GM18870 (cell line): ENCODE measurements at regions not wholly inside any gene's neighbourhood (a gene's known extent, or its start where the extent isn't known, plus 50 kb on each side); places are given as distances from the start of the nearest gene placed in this dataset.

Source experiments
- ATAC-seq: cut with Tn5 transposase; IDR thresholded peaks from one replicate; pipeline ENCODE4 v1.9.1; 2021; ENCODE audit warnings: moderate library complexity; ENCODE audit not compliant: unreplicated experiment

DNA sequence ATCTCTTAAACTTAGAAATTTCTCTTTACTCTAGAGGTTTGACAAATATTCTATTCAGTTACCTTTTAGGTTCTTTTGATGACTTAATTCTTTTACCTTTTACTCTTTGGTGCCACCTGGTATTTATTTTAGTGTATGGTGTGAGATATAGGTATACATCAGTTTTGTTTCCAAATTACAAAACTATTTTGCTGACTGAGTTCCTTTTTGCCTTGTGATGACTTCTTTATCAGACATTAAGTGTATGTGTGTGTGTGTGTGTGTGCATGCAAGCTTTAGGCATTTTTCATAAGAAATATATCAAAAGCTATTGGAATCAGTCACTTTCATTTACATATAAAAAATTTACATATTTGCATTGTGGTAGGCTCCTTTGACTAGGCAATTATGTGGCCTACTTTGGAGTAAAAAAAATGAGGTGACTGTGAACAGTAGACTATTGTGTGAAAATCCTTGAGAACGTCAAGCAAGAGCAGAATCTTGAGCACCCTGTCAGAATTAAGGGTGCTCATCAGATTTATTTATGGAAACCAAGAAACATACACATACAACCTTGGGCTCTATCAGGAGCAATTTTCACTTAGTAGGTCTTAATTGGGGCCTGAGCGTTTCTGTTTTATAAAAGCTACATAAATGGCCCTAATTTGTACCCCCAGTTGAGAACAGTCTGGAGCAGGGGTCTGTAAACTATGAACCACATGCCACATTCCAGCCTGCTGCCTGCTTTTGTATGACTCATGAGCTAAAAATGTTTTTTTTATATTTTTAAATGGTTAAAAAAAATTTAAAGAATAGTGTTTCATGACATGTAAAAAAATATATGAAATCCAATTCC is 415.9 kb downstream of the SLC4A3 start:
- ATAC-seq: no peak

DNA sequence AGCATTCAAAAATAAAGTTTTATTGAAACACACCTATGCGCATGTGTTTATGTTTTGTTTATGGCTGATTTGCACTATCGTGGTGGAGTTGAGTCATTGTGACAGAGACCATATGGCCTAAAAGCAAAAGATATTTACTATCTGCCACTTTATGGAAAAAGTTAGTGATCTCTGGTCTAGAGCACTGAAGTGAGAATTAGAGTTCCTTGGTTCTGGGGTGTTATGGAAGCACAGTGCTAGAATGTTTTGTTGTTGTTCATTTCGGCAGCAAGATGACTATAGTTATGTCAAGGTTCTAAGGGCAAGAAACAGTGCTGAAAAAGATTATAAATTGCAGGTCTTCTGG is 416.5 kb downstream of the SLC4A3 start:
- no peak for ATAC-seq

DNA sequence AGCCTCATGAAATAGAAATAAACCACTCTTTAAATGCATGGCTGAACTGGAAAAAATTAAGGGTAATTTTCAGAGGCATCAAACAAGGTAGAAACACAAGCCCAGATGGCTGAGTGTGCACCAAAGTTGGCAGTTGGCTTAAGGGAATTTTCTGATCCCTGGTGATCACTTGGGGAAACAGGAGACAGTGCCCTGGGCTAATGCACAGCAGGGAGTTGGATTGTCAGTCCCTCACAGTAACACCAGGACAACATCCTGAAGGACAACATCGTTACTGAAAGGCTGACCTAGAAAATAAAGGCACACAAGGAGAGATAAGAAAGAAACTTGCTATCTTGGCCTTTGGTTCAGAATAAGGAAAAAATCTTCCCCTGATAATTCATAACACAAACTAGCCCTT is 417.0 kb downstream of the SLC4A3 start:
- ATAC-seq: no peak

DNA sequence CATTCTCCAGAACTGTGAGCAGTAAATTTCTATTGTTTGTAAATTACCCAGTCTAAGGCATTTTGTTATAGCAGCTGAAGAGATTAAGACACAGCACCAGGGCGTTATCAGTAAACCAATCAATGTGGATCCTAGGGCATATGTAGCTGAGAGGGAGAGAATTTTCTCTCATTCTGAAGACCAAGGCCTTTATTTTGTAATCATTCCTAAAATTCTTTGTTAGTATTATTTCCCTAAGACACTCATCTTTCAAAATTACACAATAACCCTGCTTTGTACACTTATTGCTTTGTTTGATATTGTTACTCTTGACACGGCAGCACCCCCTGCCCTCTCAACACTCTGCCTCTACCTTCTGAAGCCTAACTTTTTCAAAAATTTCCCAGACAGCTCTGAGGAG is 419.1 kb downstream of the SLC4A3 start:
- ATAC-seq: no peak

DNA sequence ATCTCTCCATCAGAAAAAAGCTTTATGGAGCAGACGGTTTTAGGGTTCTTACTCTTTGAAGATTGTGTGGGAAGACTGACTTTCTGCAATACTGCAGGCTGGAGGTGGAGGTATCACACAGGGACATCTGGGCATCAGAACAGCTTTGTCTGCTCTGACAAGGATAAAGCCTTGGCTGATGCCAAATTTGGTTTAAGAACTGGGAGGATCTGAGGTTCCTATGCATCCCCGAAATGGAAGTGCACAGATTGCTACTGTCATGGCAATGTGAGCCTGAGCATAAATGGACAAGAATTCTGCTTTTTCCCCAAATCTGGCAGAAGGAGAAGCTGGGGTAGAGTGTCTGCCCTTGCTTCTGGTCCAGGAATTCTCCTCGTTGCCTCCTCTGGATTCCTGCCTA is 424.3 kb downstream of the SLC4A3 start:
- no peak for ATAC-seq

DNA sequence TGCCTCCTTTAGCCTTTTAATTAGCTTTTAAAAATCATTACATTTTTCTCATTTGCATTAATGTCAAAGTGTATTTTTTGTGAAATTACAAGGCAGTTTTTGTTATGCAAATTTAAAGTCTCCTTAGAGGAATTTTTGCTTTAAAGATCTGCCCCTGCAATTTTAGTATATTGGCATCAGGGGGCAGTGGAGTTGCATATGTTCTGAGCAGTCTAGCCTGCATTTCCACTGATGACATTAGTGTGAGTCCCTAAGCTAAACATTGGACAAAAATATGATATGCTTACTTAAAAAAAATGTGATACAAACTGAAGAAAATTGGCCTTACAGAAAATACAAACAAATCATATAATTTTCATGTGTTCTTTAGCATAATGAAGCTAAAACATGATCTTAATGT is 426.5 kb downstream of the SLC4A3 start:
- ATAC-seq: no peak

DNA sequence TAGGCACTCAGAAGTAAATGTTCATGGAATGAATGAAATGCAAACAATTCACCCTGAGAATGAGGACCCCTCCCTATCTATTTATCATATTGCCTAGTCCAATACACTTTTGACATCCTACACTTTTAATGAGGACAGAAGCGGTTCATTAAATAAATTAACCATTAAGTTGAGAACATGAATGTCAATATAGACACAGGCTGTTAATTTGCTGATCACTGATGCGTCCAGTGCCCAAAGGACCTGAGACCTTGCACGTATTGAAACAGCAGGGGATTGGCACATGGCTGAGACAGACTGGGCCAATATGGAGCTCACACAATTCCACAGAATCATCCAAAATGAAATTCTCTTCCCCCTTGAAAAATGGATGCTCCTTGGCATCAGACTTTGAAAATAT is 430.0 kb downstream of the SLC4A3 start:
- no peak for ATAC-seq

DNA sequence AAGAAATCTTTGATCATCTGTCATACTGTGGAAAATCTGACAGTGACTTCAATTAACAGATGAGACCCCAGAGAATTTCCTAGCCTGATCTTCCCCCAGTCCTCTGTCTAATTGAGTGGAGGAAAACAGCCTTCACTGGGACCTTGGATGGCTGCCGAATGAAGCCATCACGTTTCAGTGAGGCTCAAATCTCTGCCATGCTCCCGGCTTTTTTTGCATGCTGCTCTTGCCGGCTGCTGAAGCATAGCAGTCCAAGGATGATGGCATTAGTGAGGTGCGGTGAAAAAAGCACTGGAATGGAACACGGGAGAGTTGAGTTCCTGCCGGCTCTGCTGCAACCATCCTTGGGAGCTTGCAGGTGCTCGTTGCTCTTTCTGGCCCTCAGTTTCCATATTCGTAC is 430.5 kb downstream of the SLC4A3 start:
- no peak for ATAC-seq

DNA sequence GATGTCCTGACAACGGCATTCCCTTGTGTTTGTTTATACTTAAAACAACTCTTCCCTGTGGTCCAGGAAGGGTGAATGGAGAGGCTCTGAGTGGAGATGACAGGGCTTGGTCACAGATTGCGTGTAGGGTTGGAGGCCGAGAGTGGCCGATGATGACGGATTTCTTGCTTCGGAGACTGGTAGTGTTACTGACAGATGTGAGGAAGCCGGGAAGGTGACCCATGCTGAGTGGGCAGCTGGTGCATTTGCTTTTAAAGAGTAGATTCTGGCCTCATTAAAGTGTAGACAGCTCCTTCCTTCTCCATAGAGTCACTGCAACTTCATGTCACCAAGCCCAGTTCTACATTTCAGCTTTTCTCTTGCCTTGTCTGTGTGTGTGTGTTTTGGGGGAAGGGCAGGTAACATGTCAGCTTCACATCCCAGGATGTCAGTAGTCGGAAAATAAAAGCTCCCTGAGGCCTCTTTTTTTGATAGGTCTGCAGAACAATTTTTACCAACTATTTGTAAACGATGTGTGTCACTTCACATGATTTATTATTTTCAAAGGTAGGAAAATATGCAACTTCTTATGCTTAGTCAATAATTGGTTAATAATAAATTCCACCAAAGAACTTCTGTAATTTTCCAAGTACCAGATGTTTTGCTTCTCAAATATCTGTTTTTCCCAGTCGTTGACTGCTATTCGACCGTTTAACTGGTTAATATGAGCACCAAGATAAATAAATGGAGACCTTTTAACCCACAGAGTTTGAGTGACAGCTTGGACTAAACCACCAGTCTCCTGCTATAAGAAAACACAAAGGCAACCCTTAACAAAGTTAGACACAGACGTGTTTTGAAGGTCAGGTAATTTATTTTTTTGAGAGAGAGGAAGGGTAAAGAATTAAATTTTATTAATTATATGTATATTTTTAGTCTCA is 436.9 kb downstream of the SLC4A3 start:
- no peak for ATAC-seq

DNA sequence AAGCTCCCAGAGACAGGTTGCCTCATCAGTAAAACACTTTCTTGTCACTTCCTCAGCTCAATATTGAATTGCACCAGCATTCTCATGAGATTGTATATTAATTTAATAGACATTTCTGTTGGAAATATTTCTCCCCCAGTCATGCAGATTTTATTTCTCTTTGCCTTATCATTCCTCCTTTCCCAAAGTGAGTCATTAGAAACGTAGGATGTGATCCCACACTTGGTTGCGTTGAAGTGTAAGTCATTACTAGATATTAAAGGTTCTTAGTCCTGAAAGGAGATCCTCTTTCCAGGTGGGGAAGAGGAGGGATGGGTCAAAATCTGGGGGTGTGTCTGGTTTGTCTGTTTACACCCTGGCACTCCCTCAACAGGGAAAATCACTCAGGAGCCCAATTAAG is 438.2 kb downstream of the SLC4A3 start:
- ATAC-seq: no peak

DNA sequence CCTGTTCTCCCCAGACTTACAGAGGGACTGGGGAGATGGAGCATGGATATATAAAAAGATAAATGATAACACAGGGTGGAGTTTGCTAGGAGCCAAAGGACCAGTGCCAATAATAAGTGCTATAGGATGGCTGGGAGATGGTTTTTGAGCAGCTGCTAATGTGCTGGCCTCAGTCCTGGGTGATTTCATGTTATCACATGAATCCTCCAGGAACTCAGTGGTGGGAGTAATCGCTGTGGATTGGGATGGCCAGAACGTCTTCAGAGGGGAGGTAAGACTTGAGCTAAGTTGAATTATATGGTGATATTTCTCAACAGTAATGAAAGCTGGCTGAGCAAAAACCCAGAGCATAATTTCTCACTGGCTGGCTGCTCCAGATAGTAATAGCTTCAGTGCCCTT is 441.4 kb downstream of the SLC4A3 start:
- ATAC-seq: no peak

DNA sequence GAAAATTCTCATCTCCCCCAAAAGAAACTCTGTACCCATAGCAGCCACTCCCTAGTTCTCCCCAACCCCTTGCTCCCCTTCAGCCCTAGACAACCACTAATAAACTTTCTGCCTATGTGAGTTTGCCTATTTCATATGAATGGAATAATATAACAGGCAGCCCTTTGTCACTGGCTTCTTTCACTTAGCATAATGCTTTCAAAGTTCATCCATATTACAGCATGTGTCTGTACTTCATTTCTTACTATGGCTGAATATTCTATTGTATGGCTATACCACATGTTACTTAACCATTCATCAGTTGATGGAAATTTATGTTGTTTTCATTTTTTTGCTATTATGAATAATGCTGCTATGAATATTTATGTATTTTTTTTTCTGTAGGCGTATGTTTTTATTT is 442.9 kb downstream of the SLC4A3 start:
- ATAC-seq: no peak

DNA sequence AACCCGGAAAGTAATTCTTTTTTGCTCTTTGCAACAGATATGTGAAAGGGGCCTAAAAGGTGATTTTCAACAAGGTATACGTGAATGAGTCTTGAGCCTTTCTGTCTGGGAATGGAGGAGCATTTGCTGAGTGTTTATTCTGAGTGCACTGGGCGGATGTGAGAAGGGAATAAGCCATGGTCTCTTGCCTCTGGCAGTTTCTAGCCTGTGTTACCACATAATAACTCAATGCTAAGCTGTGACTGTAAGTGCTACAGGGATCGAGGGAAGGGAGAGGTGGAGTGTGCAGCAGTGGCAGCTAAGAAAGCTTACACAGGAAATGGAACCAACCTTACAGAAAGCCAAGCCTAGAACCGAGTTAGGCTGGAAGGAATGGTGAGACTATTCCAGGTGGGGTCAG is 444.3 kb downstream of the SLC4A3 start:
- ATAC-seq: no peak

DNA sequence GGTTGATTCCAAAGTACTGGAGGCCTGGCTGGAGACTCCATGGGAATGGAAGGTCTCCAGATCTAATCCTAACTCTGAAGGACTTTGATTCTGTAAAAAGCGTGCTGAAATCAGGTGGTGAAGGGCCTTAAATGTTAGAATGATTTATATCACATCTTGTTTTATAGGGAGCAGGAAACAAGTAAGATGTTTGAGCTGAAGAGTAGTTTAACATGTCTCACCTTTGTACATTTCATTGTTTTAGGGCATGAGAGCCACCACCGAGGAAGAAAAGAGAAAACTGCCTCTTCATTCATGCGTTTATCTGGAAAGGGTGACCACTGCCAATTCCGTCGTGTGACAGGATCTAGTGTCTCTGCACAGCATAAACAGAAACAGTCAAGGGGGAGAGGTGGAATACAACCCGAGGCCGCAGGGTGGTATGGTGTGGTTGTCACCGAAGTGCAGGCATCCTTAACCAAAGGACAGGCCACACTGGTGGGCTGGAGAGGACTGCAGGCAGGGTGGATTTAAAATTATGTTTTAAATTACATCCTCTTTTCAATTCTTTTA is 445.3 kb downstream of the SLC4A3 start:
- no peak for ATAC-seq

DNA sequence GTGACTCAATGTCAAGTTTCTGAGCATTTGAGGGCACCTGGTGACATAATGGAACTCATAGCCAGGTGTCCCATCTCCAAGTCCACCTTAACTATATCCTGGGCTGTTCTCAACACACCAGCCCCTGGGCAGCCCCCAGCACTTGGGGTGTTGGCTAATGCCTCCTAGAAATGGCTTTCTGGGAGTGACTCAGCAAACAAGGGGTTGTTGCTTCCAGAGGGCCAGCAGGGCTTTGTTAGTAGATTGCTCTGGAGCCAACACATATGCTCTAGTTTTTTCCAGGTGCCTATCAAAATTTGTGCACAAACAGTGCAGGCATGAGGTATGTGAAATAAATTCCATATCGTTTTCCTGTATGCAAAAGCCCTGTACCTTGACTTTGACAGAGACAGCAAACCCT is 448.4 kb downstream of the SLC4A3 start:
- ATAC-seq: no peak

DNA sequence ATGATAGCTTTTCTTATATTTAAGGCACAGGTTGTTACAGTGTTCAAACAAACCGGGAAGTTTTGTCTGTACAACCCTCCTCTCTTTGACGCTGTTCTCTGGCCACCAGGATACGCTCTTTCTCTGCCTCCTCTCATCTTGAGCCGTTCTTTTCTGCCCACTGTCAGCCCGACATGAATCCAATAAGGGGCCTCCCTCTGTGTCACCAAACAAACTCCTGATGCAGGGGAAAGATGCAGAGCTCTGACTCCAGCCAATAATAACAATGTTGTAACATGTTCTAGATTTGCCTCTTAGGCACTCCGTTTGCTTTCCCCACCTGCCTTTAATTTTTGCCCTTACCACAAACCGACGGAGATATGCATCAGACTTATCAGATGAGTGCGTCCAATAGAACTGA is 449.3 kb downstream of the SLC4A3 start:
- ATAC-seq: no peak

DNA sequence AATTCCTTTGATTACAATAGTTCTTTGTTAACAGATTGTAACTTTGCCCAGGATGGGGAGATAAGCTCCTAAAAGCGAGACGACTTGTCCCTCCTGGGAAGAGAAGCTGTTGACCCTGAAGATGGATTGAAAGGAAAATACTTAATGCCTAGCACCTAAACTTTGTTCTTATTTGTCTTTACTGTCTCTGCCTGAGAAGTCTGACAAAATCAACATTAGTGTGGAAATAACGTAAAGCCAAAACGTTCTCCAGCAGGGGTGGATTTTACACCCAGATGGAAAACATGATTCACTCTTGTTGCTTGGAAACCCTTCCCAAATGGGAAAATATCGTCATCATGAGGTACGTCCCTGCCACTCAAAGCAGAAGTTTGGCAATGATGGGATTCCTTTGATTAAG is 450.1 kb downstream of the SLC4A3 start:
- ATAC-seq: no peak

DNA sequence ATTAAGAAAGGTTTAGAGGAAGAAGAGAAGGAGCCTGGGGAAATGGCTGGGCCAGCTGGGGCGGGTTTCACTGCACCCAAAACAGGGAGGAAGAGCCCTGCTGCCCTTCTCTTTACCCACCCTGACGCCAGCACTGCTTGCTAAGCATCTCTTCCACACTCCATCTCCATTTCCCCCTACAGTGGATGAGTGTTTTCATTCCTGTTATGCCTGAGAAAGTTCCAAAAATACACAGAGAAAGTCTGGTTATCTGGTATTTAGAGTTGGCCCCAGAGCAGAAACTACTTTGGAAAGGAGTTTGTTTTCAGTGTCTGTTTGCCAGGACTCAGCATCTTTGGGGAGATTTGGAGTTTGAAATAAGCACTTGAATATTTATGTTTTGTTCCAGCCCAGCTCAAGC is 451.0 kb downstream of the SLC4A3 start:
- ATAC-seq: no peak

DNA sequence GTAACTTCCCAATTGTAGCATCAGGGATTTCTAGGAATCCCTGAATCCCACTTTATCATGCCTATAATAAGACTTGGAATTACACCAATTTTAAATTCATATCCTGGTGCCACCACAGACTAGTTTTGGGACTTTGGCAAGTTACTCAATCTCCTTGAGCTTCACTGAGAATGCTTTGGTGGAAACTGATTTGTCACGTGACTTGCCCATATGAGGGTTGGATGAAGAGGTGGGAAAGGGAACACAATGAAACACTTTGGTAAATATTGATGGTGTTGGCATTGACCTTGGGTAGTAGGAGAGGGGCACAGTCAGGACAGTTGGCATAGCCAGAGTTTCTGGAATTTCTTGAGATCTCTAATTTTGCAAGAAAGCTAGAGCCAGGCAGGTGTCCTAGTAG is 452.2 kb downstream of the SLC4A3 start:
- ATAC-seq: no peak

DNA sequence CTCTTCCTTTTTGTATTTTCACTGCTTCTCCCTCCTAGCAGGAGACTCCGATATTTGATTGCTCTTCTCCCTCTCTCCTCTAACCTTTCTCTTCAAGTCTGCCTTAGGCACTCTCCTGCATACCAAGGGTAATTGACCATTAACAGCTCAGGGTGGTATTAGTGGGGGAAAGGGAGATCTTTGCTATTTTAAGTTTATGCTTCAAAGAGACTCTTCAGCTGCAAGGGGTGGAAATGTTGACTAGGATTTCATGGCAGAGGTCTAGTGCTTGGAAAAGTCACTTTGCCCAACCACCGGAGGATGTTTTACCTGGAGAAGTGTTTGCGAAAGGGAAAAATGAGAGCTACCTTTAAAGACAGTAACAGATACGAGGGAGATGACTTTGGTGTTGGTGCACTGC is 453.7 kb downstream of the SLC4A3 start:
- ATAC-seq: no peak

DNA sequence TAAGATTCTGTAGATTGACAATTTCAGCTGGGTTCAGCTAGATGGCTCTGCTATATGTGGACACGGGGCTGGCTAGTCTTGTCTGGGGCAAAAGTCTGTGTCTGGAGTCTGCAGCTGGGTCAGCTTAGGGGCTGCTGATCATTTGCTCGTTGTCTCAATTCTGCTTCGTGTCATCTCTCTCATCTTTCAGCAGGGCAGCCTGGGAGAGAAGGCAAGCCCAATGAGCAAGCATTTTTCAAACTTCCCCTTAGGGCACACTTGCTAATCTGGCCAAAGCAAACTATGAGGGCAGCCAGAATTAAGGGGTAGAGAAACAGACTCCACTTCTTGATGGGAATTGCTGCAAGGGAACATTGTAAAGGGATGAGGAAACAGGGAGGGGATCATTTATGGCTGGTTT is 462.6 kb downstream of the SLC4A3 start:
- no peak for ATAC-seq

DNA sequence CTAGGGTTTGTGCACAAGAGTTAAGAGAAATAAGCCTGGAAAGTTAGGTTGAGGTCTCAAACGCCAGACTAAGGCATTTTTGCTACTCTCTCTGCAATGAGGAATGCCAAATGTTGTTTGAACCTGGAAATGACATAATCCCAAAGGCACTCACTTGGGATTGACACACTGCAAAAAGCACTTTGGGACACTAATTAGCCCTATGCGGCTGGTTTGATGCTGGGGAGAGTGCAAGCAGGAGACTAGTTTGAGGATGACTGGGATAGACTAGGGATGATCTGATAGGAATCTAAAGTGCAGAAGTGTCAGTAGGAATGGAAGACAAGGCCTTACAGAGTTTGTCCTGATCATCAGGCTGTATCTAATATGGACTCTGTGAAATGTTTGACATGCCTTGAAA is 469.0 kb downstream of the SLC4A3 start:
- no peak for ATAC-seq
